ENCODE measurements at regions not wholly inside any gene's neighbourhood (a gene's known extent, or its start where the extent isn't known, plus 50 kb on each side); places are given as distances from the start of the nearest gene placed in this dataset.

DNA sequence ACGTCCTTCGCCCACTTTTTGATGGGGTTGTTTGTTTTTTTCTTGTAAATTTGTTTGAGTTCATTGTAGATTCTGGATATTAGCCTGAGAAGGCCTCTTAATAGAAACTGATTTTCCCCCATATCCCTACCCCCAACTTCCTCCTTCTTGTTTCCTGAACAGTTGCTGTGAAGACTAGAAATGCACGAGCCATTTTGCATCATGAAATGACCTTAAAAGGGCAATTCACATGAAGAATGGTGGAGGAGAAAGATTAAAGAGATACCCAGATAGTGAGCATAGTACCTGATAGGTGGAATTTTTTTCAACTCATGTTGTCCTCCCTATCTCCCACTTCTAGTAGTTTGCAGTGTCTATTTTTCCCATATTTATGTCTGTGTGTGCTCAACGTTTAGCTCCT lies 55.2 kb upstream of the KCNH8 start:
- intact Hi-C loops (cut with micrococcal nuclease), result no loop called here

DNA sequence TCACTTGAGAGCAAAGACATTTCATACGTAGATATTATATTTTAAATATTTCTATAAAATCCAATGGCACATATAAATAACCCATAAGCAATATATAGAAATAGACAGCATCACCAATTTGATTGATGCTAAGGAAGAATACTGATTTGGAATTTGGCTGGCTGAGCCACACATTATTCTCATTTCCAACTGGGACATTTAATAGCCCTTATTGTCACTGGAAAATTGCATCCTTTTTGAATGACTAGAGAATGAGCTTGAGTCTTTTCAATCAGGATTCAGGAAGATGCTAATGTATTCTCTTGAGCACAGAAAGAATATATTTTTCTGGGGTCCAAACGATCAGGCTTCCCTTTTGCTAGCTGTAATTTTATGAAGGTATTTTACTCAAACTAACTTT lies 70.9 kb upstream of the KCNH8 start:
- intact Hi-C loops (cut with micrococcal nuclease), result no loop called here

GRCh38 chr3:19075037-19075436 lies 73.3 kb upstream of the KCNH8 start:
- intact Hi-C loops (cut with micrococcal nuclease), result no loop called here

DNA sequence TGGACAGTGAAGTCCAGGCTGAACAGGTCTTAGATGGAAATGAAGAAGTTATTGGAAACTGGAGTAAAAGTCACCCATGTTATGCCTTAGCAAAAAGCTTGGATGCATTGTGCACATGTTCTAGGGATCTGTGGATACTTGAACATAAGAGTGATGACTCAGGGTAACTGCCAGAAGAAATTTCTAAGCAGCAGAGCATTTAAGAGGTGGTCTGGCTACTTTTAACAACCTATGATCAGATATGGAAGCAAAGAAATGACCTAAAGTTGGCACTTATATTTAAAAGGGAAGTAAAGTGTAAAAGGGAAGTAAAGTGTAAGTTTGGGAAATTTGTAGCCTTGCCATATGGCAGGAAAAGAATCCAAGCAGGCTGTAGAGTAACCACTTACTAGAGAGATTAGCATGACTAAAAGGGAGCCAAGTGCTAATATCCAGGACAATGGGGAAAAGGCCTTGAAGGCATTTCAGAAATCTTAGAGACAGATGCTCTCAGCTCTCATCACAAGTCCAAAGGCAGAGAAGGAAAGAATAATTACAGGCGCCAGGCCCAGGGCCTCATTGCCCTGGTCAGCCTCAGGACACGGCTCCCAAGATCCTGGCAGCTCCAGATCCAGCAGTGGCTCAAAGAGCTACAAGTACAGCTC lies 73.9 kb upstream of the KCNH8 start:
- intact Hi-C loops (cut with micrococcal nuclease), result no loop called here

- intact Hi-C loops (cut with micrococcal nuclease), result no loop called here
Measured at GRCh38 chr3:19073341-19074105, 74.8 kb upstream of the KCNH8 start.

DNA sequence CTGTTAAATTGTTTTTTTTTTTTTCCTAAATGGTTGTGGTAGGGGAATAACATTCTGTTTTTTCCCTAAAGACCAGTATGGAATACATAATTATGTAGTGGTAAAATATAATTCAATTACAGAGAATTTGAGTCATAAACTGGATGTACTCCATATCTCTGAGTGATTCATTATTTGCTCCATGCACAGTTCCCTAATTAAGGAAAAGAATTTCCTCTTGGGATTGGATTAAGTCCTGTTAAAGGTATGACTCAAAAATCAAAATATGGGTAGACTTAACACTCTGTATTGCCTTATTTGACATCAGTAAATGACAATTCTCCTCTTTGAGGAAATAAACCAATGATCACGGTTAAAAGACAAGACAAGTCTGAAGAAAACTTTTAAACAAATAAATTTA lies 78.0 kb upstream of the KCNH8 start:
- intact Hi-C loops (cut with micrococcal nuclease), result no loop called here

- intact Hi-C loops (cut with micrococcal nuclease), result no loop called here
Measured at GRCh38 chr3:19065027-19065426, 83.3 kb upstream of the KCNH8 start.

- intact Hi-C loops (cut with micrococcal nuclease), result no loop called here
Measured at GRCh38 chr3:19063936-19064335, 84.4 kb upstream of the KCNH8 start.

DNA sequence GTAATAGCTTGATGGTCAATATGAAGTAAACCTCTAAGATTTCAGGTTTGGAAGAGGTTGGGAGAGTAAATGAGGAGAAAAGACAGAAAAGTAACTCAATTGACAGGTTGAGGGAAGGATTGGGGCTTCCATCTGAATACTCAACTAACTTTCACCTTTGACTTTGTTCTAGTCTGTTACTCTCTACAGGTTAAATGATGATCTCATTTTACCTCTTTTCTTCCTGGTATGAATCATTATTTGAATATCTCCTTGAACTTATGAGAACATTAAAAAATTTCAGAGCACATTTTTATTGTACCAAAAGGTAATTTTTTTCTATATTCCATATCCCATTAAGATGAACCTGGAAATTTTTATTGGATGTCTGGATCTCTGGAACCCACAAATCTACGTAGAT lies 87.9 kb upstream of the KCNH8 start:
- intact Hi-C loops (cut with micrococcal nuclease), result no loop called here

- intact Hi-C loops (cut with micrococcal nuclease), result loop anchor here (10.0 kb wide), 1 partner anchor 202 kb away; no protein-coding TSS in a partner anchor
Measured at GRCh38 chr3:19052874-19053273, 95.4 kb upstream of the KCNH8 start.

- intact Hi-C loops (cut with micrococcal nuclease), result loop anchor here (5.0 kb wide), 1 partner anchor 821 kb away; no protein-coding TSS in a partner anchor
Measured at GRCh38 chr3:19046440-19046839, 101.9 kb upstream of the KCNH8 start.

GRCh38 chr3:19030522-19030839 lies 117.8 kb upstream of the KCNH8 start:
- intact Hi-C loops (cut with micrococcal nuclease), result no loop called here

- intact Hi-C loops (cut with micrococcal nuclease), result no loop called here
Measured at GRCh38 chr3:19029837-19030521, 118.3 kb upstream of the KCNH8 start.

GRCh38 chr3:19025441-19025840 lies 122.9 kb upstream of the KCNH8 start:
- intact Hi-C loops (cut with micrococcal nuclease), result no loop called here

- intact Hi-C loops (cut with micrococcal nuclease), result no loop called here
Measured at GRCh38 chr3:19022546-19022945, 125.8 kb upstream of the KCNH8 start.

- intact Hi-C loops (cut with micrococcal nuclease), result no loop called here
Measured at GRCh38 chr3:19016851-19017250, 131.5 kb upstream of the KCNH8 start.

DNA sequence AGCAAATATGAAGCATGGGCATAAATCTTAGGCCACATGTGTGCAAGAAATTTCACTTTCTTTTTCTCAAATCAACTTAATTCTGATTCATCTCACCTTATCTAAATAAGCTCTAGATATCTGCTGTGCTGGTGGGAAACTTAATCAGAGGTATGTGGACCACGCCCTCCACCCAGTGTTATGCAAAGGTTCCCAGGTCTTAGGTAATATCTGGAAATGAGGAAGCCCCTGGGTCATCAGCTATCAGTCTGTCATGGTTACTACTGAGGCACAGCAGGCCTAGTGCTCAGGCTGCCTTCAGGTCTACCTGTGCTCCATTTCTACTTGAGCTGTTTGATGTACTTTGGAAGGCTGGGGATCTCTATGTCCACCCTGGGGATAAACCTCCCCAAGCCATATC lies 134.4 kb upstream of the KCNH8 start:
- intact Hi-C loops (cut with micrococcal nuclease), result no loop called here

- intact Hi-C loops (cut with micrococcal nuclease), result no loop called here
Measured at GRCh38 chr3:19012846-19013245, 135.5 kb upstream of the KCNH8 start.

DNA sequence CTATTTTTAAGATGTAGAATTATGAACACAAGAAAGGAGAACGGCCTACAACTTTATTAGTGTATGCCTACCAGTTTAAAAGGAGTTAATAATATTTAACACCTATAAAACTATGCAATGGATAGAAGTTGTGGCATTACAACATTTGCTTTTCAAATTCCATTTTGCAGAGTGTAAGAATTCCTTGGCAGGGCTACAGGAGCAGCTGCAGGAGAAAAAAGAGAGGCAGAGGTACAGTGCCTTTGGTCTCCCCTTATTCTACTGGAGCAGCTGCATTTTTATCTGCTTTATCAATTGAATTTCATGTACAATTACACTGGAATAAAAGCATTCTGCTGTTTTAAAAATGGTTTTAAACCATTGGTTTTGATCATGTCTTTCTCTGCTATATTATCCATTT lies 145.7 kb upstream of the KCNH8 start:
- intact Hi-C loops (cut with micrococcal nuclease), result no loop called here

DNA sequence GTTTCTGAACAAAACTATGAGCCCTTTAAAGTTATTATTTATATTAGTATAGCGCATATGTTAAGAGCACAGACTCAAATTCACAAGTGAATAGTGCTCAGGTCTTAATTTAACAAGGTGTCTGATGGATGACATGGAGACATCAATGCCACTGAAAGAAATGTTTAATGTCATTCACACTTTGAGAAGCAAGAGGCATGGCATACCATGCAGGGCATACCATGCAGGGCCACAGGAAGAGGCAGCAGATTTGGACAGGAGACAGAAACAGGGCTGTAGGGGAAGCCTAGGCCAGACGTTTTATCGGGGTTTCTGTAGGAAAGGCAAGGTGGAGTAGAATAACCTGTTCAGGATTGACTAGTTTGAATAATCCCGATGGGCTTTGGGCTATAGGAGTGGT lies 150.2 kb upstream of the KCNH8 start:
- intact Hi-C loops (cut with micrococcal nuclease), result no loop called here

GRCh38 chr3:18992709-18993108 lies 155.6 kb upstream of the KCNH8 start:
- intact Hi-C loops (cut with micrococcal nuclease), result no loop called here

DNA sequence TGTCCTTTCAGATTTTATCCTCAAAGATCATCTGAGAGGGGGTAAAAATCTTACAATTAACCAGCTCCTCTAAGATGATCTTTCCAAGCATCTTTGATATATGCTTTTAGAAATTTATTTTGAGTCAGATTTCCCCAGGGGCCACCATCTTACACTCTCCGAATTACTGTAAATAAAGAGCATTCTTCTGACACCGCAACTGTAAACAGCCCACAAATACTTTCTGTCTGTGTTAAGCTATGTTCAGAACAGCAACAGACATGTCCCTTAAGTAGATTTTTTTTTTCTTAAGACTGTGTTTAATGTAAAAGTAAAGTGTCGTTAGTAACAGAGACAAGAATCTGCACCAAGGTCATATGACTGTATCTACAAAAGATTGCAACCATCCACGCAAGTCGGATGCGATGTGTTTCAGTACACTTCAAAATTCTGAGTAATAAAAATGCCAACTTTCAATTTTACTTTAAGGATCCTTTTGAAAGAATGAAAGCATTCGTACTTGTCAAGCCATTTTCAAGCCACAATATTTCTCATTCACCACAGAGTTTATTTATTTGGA lies 159.0 kb upstream of the KCNH8 start:
- intact Hi-C loops (cut with micrococcal nuclease), result loop anchor here (1.0 to 10.0 kb wide), 10 partner anchors 97 to 615 kb away; no protein-coding TSS in a partner anchor

Data from T-helper 2 cell treated with Interferon-gamma antibody and Interleukin-4, amounts not matched to agents 100 ng/mL and 5 ng/mL, for 36 hours (primary cell).